ENCODE measurements at regions not wholly inside any gene's neighbourhood (a gene's known extent, or its start where the extent isn't known, plus 50 kb on each side); places are given as distances from the start of the nearest gene placed in this dataset.

GRCh38 chr14:94885481-94886155 is 115.7 kb upstream of the GSC start:
- no peak for DNase-seq (ENCODE audit: low spot score)

GRCh38 chr14:94884616-94885230 is 114.8 kb upstream of the GSC start:
- no peak for DNase-seq (ENCODE audit: low spot score)

DNA sequence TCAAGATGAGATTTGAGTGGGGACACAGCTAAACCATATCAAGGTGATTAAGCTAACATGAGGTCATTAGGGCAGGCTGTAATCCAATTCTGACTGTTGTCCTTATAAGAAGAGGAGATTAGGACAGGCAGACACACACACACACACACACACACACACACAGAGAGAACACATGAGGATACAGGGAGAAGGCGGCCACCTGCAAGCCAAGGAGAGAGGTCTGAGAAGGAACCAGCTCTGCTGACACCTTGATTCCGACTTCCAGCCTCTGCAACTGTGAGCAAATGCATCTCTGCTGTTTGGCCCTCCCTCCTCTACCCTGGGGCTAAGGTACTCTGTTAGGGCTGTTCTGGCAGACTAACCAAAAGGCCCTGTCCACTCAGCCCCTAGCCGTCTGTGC is 112.5 kb upstream of the GSC start:
- no peak for DNase-seq (ENCODE audit: low spot score)

GRCh38 chr14:94880876-94881275 is 111.0 kb upstream of the GSC start:
- DNase-seq (ENCODE audit: low spot score): no peak

DNA sequence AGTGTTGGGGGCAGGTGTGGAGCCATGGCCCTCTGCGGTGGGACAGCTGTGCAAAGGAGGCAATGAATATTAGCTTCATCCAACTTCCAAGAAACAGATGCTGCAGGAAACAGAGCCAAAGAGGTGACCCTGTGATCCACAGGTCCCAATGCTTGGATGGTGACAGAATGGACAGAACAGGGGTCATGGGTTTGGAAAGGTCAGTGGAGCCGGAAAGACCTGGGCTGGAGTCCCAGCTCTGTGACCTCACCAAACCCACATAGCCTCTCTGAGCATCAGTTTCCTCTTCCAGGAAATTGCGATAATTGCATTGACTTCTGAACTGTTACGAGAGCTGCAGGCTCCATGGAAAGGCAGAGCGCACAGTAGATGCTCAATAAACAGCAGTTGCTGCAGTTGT is 110.2 kb upstream of the GSC start:
- DNase-seq (ENCODE audit: low spot score): no peak

- DNase-seq (ENCODE audit: low spot score): no peak
Measured at GRCh38 chr14:94879537-94879936, 109.6 kb upstream of the GSC start.

- DNase-seq (ENCODE audit: low spot score): no peak
Measured at GRCh38 chr14:94876306-94876705, 106.4 kb upstream of the GSC start.

- DNase-seq (ENCODE audit: low spot score): no peak
Measured at GRCh38 chr14:94875256-94875655, 105.3 kb upstream of the GSC start.

DNA sequence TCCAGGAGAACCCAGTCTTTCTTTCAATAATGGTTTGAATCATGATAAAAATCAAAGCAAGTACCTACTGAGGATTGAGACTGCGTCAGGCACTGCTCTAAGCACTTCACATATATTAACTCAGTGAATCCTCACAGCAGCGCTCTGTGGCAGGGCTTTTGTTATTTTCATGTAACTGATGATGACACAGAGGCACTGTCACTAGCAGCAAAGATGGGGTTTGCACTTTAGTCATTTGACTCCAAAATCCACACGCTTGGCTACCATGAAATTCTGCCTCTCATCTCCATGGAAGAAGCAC is 98.8 kb upstream of the GSC start:
- DNase-seq (ENCODE audit: low spot score): no peak

DNA sequence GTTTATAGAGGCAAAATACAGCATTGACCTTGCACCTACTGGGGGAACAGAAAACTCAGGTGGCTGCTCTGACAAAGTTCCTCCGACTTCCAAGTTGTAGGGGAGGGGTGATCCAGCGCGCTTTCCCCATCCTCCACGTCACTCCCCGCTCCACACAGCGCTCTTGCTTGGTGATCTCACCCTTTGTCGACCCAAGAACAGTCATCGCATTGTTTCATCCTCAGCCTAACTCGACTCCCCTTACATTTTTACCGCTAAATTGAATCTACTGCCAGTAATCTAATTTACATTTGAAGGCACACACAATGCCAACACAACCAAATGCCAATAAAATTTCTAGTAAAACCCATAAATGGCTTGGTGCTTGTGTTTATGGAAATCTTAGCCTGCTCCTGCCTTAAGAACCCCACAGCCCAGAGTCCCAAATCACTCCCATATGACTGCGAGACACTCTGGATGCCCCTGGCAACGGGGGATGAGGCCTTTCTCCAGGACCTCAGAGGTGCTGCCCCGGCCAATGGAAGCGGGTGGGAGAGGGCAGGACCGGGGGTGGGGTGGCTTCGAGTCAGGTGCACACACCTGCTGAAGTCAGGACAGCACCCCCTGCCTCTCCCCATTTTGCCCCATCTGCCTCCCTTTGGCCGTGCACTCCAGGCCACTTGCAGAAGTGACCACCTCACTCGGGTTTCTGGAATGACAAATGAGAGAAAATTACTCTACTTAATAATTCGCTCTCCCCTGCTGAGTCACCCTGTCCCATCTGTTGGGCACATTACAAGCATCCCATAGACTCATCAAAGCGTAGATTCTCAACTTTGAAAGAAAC is 98.2 kb upstream of the GSC start:
- no peak for DNase-seq (ENCODE audit: low spot score)

GRCh38 chr14:94867209-94867608 is 97.3 kb upstream of the GSC start:
- DNase-seq (ENCODE audit: low spot score): no peak

DNA sequence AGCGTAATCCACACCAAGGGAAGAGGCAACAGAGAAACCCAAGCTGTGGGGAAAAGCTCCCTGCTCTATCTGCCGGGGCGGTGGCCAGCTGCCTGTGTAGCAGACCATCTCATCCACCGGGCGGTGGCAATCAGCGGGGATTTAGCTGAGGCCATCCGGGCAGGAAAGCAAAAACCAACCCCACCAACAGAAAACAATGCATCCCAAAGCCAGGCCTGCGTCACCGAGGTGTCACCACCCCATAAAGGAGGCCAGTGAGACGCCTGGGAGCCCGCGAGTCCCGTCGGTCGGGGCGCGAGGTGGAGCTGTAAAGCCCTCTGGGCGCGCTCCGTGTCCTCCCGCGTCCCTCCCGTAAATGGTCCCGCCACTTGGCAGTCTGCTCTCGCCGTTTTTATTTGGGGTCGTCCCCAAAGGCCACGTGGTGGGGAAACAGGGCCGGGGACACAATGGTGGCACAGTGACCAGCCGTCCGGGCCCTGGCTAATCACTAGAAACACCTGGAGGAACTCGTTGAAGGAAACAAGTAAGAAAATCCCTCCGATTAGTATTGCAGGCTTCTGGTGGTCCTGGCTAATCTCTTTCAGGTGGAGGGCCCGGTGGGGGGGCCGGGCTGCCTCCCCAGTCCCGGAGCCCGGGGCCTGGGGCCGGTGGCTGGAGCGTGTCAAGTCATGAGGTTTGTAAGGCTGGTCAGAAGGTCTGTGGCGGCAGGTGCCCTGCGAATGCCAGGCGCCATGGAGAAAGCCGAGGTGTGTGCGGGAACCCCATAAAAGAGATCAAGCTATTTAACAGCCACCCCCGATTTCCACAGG is 94.7 kb upstream of the GSC start:
- no peak for DNase-seq (ENCODE audit: low spot score)

DNA sequence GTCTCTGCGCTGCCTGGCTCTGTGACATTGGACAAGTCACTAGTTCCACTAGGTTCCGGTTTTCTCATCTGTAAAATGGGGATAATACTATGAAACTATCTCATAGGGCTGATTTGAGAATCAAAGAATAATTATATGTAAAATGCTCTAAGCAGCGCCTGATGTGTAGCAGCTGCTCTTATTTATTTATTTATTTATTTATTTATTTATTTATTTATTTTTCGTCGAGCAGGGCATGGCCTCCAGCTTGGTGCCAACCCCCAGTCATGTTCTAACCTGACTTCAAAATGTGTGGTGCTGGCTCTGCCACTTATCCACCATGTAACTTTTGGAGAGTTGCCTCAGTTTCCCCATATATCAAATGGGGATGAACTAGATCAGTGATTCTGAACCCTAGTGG is 93.5 kb upstream of the GSC start:
- DNase-seq (ENCODE audit: low spot score): no peak

DNA sequence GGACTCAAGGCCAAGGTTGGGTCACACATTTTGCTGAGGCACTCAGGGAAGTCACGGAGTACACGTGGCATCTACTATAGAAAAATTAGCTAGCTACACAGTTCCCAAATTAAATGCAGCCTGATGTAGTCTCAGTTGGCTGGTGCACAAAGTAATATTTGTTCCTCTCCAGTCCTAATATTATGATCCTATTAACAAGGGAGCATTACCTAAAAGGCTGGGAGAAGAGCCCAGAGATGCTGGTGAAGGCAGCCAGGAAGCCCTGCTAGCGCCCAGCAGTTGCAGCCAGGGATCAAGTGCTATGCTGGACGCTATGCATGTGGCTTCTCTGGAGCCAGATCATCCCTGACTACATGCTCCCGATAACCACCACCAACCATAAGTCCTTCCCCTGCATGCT is 88.0 kb upstream of the GSC start:
- no peak for DNase-seq (ENCODE audit: low spot score)

GRCh38 chr14:94853920-94854319 is 84.0 kb upstream of the GSC start:
- no peak for DNase-seq (ENCODE audit: low spot score)

- no peak for DNase-seq (ENCODE audit: low spot score)
Measured at GRCh38 chr14:94850309-94851211, 80.6 kb upstream of the GSC start.

- no peak for DNase-seq (ENCODE audit: low spot score)
Measured at GRCh38 chr14:94844593-94845152, 74.8 kb upstream of the GSC start.

- DNase-seq (ENCODE audit: low spot score): no peak
Measured at GRCh38 chr14:94840467-94840866, 70.6 kb upstream of the GSC start.

DNA sequence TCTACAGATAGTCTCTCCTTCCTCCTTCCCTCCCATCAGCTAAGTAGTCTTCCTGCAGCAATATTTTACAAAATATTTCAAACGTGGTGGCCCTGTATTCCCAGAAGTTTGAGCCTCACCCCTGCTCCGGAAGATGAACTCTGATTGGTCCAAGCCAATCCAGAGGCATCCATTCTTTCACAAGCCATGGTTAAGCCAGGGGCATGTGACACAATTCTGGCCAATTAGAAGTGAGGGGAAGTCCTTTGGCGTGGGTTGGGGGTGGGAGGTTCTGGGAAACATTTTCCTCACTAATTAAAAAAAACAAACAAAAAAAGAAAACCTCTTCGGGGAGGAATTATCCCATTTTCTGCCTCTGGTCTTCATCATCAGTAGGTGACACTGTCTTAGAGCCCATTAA is 69.4 kb upstream of the GSC start:
- no peak for DNase-seq (ENCODE audit: low spot score)

DNA sequence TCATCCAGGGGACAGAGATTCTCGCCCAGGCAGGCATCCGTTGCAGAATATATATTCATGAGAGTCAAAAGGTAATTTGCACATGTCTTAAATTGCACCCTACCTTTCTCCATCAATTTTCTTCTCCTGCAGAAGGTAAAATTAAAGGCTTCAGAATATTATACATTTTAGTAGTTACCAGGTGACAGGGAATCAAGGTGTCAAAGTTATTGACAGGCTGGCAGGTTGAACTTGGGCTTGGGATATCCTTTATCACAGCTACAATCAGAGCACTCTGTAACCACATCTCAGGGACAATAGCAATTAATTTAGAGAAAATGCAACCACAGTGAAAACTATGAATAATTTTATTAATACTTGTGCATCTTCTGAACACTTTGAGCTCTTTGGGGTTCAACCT is 66.9 kb upstream of the GSC start:
- no peak for DNase-seq (ENCODE audit: low spot score)

DNA sequence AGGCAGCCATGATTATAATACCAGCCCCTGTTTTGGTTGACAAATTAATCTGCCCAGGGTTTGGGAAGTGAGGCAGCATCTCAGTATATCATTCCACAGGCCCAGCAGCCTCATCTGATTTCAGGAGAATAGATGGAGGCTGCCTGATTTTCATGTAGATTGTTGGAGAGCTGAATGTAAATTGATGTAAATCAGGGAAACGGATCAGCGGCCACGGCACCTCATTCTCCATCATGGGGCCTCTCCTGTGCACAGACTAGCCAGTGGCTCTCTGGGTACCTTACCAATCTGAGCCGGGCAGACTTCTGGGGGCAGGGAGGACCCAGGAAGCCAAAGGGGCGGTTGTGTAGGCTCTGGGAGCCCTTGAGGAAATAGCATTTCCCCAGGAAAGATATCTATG is 63.7 kb upstream of the GSC start:
- no peak for DNase-seq (ENCODE audit: low spot score)
